Caco-2 (cell line): ENCODE measurements at regions not wholly inside any gene's neighbourhood (a gene's known extent, or its start where the extent isn't known, plus 50 kb on each side); places are given as distances from the start of the nearest gene placed in this dataset.
A peak's percentile ranks its signal among the peaks of the same experiment; 100 is the strongest.

ENCODE experiments used
- BruUV-seq: library from RNA; stranded (reverse); fragments of 400-500 nt; replicated peaks from 2 replicates; lab custom pipeline; 2021; lab: Mats Ljungman, UMichigan
- CTCF ChIA-PET: fragments of 300-600 bp; sonication (Branson Sonifier 250); formaldehyde crosslinking; loops from one replicate; lab custom pipeline; 2022; ENCODE audit warnings: antibody characterized with exemption; lab: Charles Lee
- POLR2A ChIA-PET: fragments of 300-600 bp; sonication (Branson Sonifier 250); formaldehyde crosslinking; loops from one replicate; lab custom pipeline; 2022; ENCODE audit warnings: antibody characterized with exemption; lab: Charles Lee
- DNase-seq, 2 experiments: peaks; one replicate each; pipeline versions ENCODE4 v3.0.0 to v3.0.0-alpha.2; 2020 to 2022
- H3K27me3 ChIP-seq: replicated peaks from 2 replicates; pipeline ENCODE4 v1.6.0; 2011; ENCODE audit warnings: low read length; ENCODE audit not compliant: control insufficient read depth, insufficient read depth
- H3K36me3 ChIP-seq: 2 replicates; pipeline ENCODE4 v1.5.1; 2011; ENCODE audit warnings: low read length; ENCODE audit not compliant: control insufficient read depth, insufficient read depth
- H3K4me1 ChIP-seq: fragments of 250-450 bp; sonication (Bioruptor Pico); 2 replicates; pipeline ENCODE4 v1.5.1; 2020; ENCODE audit warnings: mild to moderate bottlenecking
- H3K4me3 ChIP-seq: 2 replicates; pipeline ENCODE4 v1.5.1; 2011; ENCODE audit warnings: low read depth, mild to moderate bottlenecking, control low read depth, low read length
- H3K9me3 ChIP-seq: fragments of 250-450 bp; sonication (Bioruptor Pico); 2 replicates; pipeline ENCODE4 v1.5.1; 2020; ENCODE audit warnings: mild to moderate bottlenecking, moderate library complexity
- H3K27ac Mint-ChIP-seq: one replicate; pipeline ENCODE4 v1.8.0; 2022; ENCODE audit warnings: mixed read lengths; ENCODE audit not compliant: unreplicated experiment
- H3K27me3 Mint-ChIP-seq: one replicate; pipeline ENCODE4 v1.8.0; 2022; ENCODE audit warnings: mixed read lengths; ENCODE audit not compliant: insufficient read depth, unreplicated experiment
- H3K36me3 Mint-ChIP-seq: one replicate; pipeline ENCODE4 v1.8.0; 2022; ENCODE audit warnings: mild to moderate bottlenecking, mixed read lengths; ENCODE audit not compliant: insufficient read depth, unreplicated experiment
- H3K4me1 Mint-ChIP-seq: one replicate; pipeline ENCODE4 v1.8.0; 2022; ENCODE audit warnings: low read depth, mixed read lengths; ENCODE audit not compliant: unreplicated experiment
- H3K4me3 Mint-ChIP-seq: one replicate; pipeline ENCODE4 v1.8.0; 2022; ENCODE audit warnings: mild to moderate bottlenecking, moderate library complexity, mixed read lengths; ENCODE audit not compliant: unreplicated experiment
- H3K9me3 Mint-ChIP-seq: one replicate; pipeline ENCODE4 v1.8.0; 2022; ENCODE audit warnings: mixed read lengths; ENCODE audit not compliant: unreplicated experiment
- intact Hi-C: fragments of 100-400 bp; cut with micrococcal nuclease; formaldehyde crosslinking; loops from one replicate; pipeline ENCODE4 v1.10.0; 2022; ENCODE audit not compliant: unreplicated experiment
- TF ChIP-seq, protein P1 (sequence below), 2 experiments: fragments of 200-600 bp in 1 of 2; IDR thresholded peaks; 1 replicate in 1 of 2; 2 replicates in 1 of 2; pipeline versions ENCODE4 v1.5.1 to v1.8.0; 2011 to 2022; ENCODE audit warnings: antibody characterized with exemption in 1 of 2, control low read depth in 1 of 2, inconsistent platforms in 1 of 2, low read depth in 1 of 2, low read length in 1 of 2, mild to moderate bottlenecking in 1 of 2, moderate library complexity in 1 of 2; ENCODE audit not compliant: insufficient read depth in 1 of 2, severe bottlenecking in 1 of 2, unreplicated experiment in 1 of 2

DNA sequence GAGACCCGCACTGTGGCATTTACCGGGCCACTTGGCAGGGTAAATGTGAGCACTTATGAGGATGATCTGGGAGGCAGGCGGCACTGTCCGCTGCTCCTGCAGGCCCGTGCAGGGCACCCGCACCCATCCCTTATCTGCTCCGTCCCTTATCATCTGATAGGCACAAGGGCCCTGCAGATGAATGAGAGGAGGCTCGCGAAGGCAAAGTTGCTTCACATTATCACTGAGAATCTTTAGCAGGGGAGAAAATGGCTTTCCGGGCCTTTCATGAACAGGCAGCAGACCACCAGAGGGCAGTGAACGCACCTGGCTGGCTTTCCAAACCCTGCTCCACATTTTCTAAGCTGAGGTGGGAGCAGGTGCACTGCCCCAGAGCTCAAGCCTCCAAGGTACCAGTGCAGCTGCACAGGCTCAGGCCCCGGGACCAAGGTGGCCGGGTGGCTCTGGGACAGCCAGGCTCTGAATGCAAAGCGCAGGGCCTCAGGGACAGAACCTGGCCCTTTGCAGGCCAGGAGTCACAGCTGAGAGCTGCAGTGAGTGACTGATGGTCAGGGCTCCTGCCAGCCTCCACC is 165.6 kb downstream of the SHANK2 start:
- DNase-seq: peak; percentile 79
- POLR2A ChIA-PET: interaction anchor here (0.5 to 1.0 kb wide), 2 partner anchors 9 to 166 kb away, joined by 3 to 8 read pairs; partner anchors contain the start of gene SHANK2
- BruUV-seq: no TSS peak
- H3K36me3 Mint-ChIP-seq: peaks cover 72% of the 10 kb centered on the region
- no peaks in the 10 kb centered on the region for H3K9me3 ChIP-seq
- no peak overlapping the region for H3K27ac Mint-ChIP-seq
- H3K4me3 ChIP-seq: no peak overlapping the region
- peaks cover 13% of the 10 kb centered on the region for H3K36me3 ChIP-seq
- TF ChIP-seq, protein P1, sequence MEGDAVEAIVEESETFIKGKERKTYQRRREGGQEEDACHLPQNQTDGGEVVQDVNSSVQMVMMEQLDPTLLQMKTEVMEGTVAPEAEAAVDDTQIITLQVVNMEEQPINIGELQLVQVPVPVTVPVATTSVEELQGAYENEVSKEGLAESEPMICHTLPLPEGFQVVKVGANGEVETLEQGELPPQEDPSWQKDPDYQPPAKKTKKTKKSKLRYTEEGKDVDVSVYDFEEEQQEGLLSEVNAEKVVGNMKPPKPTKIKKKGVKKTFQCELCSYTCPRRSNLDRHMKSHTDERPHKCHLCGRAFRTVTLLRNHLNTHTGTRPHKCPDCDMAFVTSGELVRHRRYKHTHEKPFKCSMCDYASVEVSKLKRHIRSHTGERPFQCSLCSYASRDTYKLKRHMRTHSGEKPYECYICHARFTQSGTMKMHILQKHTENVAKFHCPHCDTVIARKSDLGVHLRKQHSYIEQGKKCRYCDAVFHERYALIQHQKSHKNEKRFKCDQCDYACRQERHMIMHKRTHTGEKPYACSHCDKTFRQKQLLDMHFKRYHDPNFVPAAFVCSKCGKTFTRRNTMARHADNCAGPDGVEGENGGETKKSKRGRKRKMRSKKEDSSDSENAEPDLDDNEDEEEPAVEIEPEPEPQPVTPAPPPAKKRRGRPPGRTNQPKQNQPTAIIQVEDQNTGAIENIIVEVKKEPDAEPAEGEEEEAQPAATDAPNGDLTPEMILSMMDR (IDR thresholded peaks at IDR 0.05; ENCODE audit: insufficient read depth in 1 of 2, low read depth in 1 of 2, low read length in 1 of 2, severe bottlenecking in 1 of 2, unreplicated experiment in 1 of 2): peak; percentile 85 to 96
- no peaks in the 10 kb centered on the region for H3K27me3 Mint-ChIP-seq
- intact Hi-C loops: loop anchor here (1.0 to 2.0 kb wide), 4 partner anchors 166 to 334 kb away; partner anchors contain the start of gene SHANK2
- CTCF ChIA-PET: interaction anchor here (0.5 to 1.5 kb wide), 17 partner anchors 10 to 477 kb away, joined by 3 to 17 read pairs (median 4); partner anchors contain the start of gene SHANK2
- H3K4me1 Mint-ChIP-seq: no peaks in the 10 kb centered on the region
- no peaks in the 10 kb centered on the region for H3K4me1 ChIP-seq
- no peaks in the 10 kb centered on the region for H3K9me3 Mint-ChIP-seq
- H3K27me3 ChIP-seq: no peaks in the 10 kb centered on the region
- no peak overlapping the region for H3K4me3 Mint-ChIP-seq

DNA sequence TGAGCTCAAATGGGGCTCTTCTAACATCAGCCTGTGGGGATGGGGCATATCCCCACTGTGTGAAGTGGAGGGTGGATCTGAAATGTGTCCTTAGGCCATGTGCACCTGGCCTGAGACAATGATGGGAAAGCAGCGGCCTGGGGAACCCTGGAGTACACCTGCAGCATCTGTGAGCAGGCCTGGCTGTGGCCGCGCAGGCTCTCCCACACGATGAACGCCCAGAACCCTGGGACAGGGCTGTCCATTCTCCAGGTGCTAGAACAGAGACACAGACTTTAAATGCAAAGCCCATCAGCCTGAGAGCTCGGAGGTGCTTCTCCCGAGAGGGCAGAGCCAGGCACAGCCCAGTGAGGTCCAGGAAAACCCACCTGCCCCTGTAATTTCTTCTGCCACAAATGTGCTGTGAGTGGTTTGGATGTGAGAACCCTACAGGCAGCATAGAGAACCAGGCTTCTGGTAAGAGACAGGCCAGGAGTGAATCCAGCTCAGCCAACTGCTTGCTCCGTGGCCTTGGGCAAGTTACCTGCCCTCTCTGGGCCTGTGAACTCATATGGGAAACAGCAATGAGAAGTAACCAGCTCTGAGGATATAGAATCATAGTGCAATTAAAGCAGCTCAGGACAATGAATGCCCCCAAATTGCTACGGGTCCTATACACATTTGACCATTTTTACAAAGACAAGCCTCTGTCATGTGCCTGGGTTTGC is 167.9 kb downstream of the SHANK2 start:
- Histone ChIP-seq H3K36me3 (peaks cover 11% of the 10 kb centered on the region), H3K4me3 (no peak overlapping the region), H3K27me3 (no peaks in the 10 kb centered on the region), H3K9me3 (no peaks in the 10 kb centered on the region), H3K4me1 (no peaks in the 10 kb centered on the region)
- Mint-ChIP-seq H3K4me3 (no peak overlapping the region), H3K27me3 (no peaks in the 10 kb centered on the region), H3K9me3 (peaks cover 6% of the 10 kb centered on the region), H3K4me1 (no peaks in the 10 kb centered on the region), H3K36me3 (peaks cover 68% of the 10 kb centered on the region), H3K27ac (no peak overlapping the region)
- POLR2A ChIA-PET: no interaction called here
- CTCF ChIA-PET: no interaction called here
- DNase-seq: no peak
- intact Hi-C loops: no loop called here
- TF ChIP-seq, protein P1 (IDR thresholded peaks at IDR 0.05; ENCODE audit: insufficient read depth in 1 of 2, low read depth in 1 of 2, low read length in 1 of 2, severe bottlenecking in 1 of 2, unreplicated experiment in 1 of 2): no peak
- no TSS peak for BruUV-seq

DNA sequence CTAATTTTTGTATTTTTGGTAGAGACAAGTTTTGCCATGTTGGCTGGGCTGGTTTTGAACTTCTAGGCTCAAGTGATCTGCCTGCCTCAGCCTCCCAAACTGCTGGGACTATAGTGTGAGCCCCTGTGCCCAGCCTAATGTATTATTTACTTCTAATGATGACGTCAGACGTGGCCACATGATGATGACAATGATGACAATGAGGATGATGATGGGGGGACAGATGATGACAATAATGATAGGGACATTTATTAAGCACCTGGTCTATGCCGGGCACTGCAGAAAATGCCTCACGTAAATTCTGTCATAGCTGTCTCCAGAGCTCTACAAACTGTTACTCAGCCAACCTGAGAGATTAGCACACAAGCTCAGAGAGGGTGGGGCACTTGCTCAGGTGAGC is 169.3 kb downstream of the SHANK2 start:
- no peak overlapping the region for H3K4me3 ChIP-seq
- TF ChIP-seq, protein P1 (IDR thresholded peaks at IDR 0.05; ENCODE audit: insufficient read depth in 1 of 2, low read depth in 1 of 2, low read length in 1 of 2, severe bottlenecking in 1 of 2, unreplicated experiment in 1 of 2): no peak
- no peaks in the 10 kb centered on the region for H3K4me1 Mint-ChIP-seq
- intact Hi-C loops: no loop called here
- peaks cover 69% of the 10 kb centered on the region for H3K36me3 Mint-ChIP-seq
- H3K4me1 ChIP-seq: no peaks in the 10 kb centered on the region
- peaks cover 9% of the 10 kb centered on the region for H3K9me3 Mint-ChIP-seq
- H3K36me3 ChIP-seq: peaks cover 9% of the 10 kb centered on the region
- H3K27me3 Mint-ChIP-seq: no peaks in the 10 kb centered on the region
- POLR2A ChIA-PET: no interaction called here
- H3K9me3 ChIP-seq: no peaks in the 10 kb centered on the region
- no peak for DNase-seq
- H3K27me3 ChIP-seq: no peaks in the 10 kb centered on the region
- CTCF ChIA-PET: no interaction called here
- no peak overlapping the region for H3K4me3 Mint-ChIP-seq
- BruUV-seq: no TSS peak
- H3K27ac Mint-ChIP-seq: no peak overlapping the region
